Upper lobe of left lung (tissue), 4 donors: ENCODE measurements at regions not wholly inside any gene's neighbourhood (a gene's known extent, or its start where the extent isn't known, plus 50 kb on each side); places are given as distances from the start of the nearest gene placed in this dataset.

Experiments
- CTCF ChIP-seq, 6 experiments: fragments of 450-650 bp in 4 of 6; fragments of 200-600 bp in 2 of 6; sonication (generic) in 2 of 6; IDR thresholded peaks; one replicate each; pipeline ENCODE4 v1.5.1; 2016 to 2019; ENCODE audit warnings: antibody characterized with exemption in 6 of 6
- POLR2AphosphoS5 ChIP-seq, 2 donors: sonication (generic); formaldehyde crosslinking; IDR thresholded peaks; one replicate each; pipeline ENCODE4 v1.5.1; 2017; ENCODE audit warnings: antibody characterized with exemption in 2 of 2

GRCh38 chr16:76906552-76906951, 284.4 kb upstream of the MON1B start:
- TF ChIP-seq CTCF (IDR thresholded peaks at IDR 0.05) (no peak), POLR2AphosphoS5 (IDR thresholded peaks at IDR 0.05) (no peak)
